HK-2 (cell line): ENCODE measurements at regions not wholly inside any gene's neighbourhood (a gene's known extent, or its start where the extent isn't known, plus 50 kb on each side); places are given as distances from the start of the nearest gene placed in this dataset.
"Not testable (repeated sequence)": the region's sequence is repeated elsewhere in the genome, so short reads cannot be mapped to it uniquely, and the experiment has no call there.

ENCODE experiments used
- DNase-seq: peaks from one replicate; pipeline ENCODE4 v3.0.0-alpha.2; 2018; ENCODE audit not compliant: unreplicated experiment

GRCh38 chr12:5096241-5096924 lies 52.7 kb downstream of the KCNA5 start:
- no peak for DNase-seq

GRCh38 chr12:5097786-5098185 lies 54.1 kb downstream of the KCNA5 start:
- no peak for DNase-seq

- DNase-seq: no peak
Measured at GRCh38 chr12:5099136-5099535, 55.5 kb downstream of the KCNA5 start.

GRCh38 chr12:5099591-5099990 lies 55.9 kb downstream of the KCNA5 start:
- DNase-seq: no peak

GRCh38 chr12:5101686-5102085 lies 58.0 kb downstream of the KCNA5 start:
- DNase-seq: no peak

- no peak for DNase-seq
Measured at GRCh38 chr12:5102261-5102789, 58.6 kb downstream of the KCNA5 start.

- no peak for DNase-seq
Measured at GRCh38 chr12:5102806-5103205, 59.1 kb downstream of the KCNA5 start.

GRCh38 chr12:5110345-5110744 lies 66.7 kb downstream of the KCNA5 start:
- no peak for DNase-seq

- DNase-seq: no peak
Measured at GRCh38 chr12:5114436-5114835, 70.8 kb downstream of the KCNA5 start.

GRCh38 chr12:5121784-5122183 lies 78.1 kb downstream of the KCNA5 start:
- not testable (repeated sequence) for DNase-seq

GRCh38 chr12:5122256-5122831 lies 78.7 kb downstream of the KCNA5 start:
- DNase-seq: not testable (repeated sequence)

- no peak for DNase-seq
Measured at GRCh38 chr12:5123921-5124320, 80.2 kb downstream of the KCNA5 start.

- no peak for DNase-seq
Measured at GRCh38 chr12:5124401-5124800, 80.7 kb downstream of the KCNA5 start.

- no peak for DNase-seq
Measured at GRCh38 chr12:5134861-5135525, 91.3 kb downstream of the KCNA5 start.

GRCh38 chr12:5138256-5138655 lies 94.6 kb downstream of the KCNA5 start:
- no peak for DNase-seq

GRCh38 chr12:5138845-5139244 lies 95.2 kb downstream of the KCNA5 start:
- DNase-seq: no peak

- DNase-seq: no peak
Measured at GRCh38 chr12:5139751-5140150, 96.1 kb downstream of the KCNA5 start.

- DNase-seq: no peak
Measured at GRCh38 chr12:5140190-5140589, 96.5 kb downstream of the KCNA5 start.

GRCh38 chr12:5148880-5149279 lies 105.2 kb downstream of the KCNA5 start:
- DNase-seq: no peak

GRCh38 chr12:5154091-5154490 lies 110.4 kb downstream of the KCNA5 start:
- no peak for DNase-seq

- no peak for DNase-seq
Measured at GRCh38 chr12:5155866-5156265, 112.2 kb downstream of the KCNA5 start.

- DNase-seq: no peak
Measured at GRCh38 chr12:5160827-5161226, 117.1 kb downstream of the KCNA5 start.

GRCh38 chr12:5163661-5164060 lies 120.0 kb downstream of the KCNA5 start:
- no peak for DNase-seq
